ENCODE measurements at regions not wholly inside any gene's neighbourhood (a gene's known extent, or its start where the extent isn't known, plus 50 kb on each side); places are given as distances from the start of the nearest gene placed in this dataset.

DNA sequence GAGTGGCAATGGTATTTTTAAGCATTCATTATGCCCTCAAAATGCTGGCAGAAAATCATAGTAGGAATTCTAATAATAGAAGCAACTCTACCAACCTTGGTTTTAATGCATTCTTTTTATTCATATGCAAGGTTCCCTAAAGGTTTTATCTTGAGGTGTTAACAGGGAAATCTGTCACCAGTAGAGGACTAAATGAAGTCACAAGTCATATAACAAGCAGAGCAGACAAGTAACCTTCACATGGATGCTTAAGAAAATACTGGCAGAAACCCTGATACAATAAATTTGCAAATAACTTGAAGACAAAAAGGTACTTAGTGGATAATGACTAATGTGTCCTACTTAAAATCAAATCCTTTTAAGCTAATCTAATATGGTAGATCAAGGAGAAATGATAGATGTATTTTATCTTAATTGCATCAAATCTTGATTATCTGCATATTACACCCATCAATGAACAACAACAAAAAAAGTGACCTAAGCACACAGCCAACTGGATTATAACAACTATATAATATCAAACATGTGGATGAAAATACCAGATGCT is 73.3 kb downstream of the RFC3 start:
- no peak for DNase-seq (ENCODE audit: low read depth)

DNA sequence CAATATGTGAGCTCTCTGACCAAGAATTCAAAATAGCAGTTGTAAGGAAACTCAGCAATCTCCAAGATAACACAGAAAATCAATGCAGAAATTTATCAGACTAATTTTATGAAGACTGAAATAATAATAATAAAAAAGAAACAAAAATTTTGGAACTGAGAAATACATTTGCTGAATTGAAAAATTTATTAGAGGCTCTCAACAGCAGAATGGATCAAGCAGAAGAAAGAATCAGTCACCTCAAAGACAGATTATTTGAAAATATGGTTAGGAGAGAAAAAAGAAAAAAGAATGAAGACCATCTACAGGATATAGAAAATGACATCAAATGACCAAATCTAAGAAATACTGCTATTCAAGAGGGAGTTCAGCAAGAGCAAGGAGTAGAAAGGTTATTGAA is 75.6 kb downstream of the RFC3 start:
- no peak for DNase-seq (ENCODE audit: low read depth)

DNA sequence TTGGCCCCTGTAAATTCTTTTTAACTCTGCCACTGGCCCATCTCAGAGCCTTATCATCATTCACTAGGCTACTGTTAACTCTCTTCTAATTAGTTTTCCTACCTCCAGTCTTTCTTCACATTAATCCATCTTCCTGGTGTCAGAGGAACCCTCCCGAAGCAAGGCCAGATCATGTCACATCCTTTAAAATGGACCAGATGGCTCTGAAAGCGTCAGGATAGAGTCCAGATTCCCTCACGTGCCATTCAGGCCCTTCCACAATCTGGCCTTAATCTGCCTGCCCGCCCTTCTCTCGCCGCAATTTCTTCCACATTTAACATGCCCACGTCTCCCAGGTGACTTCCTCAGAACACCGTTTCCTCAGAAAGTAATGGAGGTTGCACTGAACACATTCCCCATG is 86.5 kb downstream of the RFC3 start:
- DNase-seq (ENCODE audit: low read depth) = no peak

DNA sequence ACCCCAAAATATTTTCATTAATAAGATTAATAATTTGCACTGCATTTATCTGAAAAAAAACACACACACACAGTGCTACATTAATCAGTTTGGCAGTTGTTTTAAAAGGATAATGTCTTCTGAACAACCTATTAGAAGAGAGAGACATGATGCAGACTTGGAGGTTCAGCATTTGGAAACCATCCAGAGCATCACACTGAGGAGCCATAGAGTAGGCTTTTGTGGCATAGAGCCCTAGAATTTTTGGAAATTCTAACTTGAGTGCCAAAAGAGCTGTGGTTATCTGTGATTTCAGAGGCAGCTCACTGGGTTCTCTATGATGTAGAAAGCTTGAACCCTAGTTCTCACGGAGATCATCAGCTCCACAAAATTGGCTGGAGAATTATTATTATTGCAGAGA is 90.2 kb downstream of the RFC3 start:
- no peak for DNase-seq (ENCODE audit: low read depth)

DNA sequence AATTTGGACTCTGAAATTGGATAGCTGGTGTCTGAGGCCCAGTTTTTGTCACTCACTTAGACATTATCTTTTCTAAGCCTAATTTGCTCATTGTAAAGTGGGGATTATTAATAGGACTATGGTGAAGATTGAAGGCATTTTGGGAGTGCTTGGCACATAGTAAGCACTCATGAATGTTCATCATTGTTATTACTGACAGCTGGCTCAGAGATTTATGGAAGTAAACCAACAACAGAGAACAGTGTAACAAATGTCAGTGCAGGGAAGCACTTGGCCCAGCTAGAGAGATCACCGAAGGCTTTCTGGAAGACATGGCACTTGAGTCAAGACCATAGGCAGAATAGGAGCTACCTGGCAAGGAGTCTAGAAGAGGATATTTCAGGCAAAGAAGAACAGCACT is 92.3 kb downstream of the RFC3 start:
- DNase-seq (ENCODE audit: low read depth) = no peak

DNA sequence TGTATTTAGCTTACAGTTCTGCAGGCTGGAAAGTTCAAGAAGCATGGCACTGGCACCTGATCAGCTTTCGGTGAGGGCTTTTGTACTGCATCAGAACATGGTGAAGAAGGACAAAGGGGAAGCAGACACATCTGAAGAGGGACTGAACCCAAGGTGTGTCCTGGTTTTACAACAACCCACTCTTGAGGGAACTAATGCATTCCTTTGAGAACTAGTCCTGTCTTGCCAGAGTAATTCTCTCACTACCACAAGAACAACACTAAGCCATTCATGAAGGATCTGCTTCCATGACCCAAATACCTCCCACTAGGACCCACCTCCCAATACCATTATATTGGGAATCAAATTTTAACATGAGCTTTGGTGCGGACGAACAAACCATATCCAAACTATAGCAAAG is 93.6 kb downstream of the RFC3 start:
- DNase-seq (ENCODE audit: low read depth) = no peak

DNA sequence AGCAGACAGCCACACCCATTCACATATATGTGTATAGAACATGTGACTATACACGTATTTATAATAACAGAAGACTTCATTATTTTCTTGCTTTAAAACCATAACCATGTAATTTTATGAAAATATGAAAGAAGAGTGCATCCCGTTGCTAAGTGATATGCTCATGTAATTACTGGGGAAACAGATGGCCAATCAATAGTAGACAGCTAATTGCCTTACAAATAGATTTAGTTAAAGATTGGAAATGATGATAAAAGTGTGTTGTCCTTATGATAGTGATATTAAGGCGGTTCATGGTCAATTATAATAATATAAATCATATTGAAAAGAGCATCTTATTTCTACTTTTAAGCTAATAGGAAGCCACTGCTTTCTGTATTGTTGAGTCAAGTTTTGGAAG is 95.9 kb downstream of the RFC3 start:
- no peak for DNase-seq (ENCODE audit: low read depth)

DNA sequence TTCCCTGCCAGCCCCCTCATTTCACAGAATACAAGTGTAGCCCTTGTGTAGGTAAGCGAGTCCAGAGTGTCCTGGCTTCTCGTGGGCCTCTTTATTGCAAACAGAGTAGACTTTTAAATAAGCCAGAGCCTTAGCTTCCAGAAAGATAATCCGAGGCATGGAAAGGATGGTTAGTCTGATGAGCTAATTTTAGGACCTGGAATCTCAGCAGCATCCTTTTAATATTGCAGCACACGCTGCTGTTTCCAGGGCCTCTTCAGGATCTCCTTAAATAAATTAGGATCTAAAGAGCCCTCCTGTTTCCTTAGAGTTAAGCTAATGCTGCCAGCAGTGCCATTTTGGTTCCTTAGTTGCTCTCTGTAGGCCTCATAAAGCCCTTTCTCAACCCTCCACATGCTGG is 99.2 kb downstream of the RFC3 start:
- DNase-seq (ENCODE audit: low read depth) = no peak

DNA sequence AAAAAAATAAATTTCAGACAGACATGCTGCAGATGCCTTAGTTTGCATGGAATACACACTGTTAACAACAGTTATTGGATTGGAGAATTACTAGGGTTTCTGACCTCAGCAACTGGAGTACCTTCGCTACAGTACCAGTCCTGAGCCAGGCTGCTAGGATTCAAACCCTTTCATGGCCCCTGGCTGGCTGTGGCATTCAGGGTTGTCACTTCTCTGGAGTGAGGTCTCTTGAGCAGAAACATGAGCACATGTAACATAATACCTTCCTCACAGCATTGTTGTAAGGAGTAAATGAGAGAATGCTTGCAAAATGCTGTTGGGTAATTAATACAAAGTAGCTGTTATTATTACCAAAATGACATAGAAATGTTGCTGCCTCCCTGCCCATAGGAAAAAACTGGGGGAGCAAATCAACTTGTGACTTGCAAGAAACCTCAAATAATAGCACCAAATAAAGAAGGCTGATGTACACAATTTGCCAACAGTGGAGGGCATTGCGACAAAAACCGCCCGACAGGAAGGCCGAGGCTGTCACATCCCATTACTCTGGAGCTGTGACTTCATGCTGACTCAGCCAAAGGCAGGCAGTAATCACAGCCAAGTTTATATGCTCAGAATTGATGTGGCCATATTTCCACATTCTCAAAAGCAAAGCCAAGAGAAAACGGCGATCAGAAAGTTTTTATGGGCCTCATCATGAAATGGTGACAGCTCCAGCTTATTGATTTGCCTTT is 100.4 kb downstream of the RFC3 start:
- DNase-seq (ENCODE audit: low read depth) = no peak

DNA sequence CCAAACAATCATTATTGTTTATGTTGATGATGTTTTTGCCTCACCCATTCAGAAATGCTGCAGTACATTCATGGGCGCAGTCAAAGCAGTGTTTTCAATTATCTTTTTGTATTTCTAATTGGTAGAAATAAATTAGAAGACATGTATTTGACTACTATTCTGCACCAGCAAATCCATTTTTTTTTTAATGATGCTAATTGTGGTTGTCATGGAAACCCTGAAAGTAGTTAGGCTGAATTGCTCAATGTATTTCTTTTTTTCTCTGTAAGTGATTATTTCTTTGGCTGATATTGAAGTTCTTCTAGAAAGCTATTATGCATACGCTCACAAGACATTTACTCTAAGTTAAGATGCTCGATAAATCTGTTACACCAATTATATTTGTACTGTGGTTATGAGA is 101.2 kb downstream of the RFC3 start:
- DNase-seq (ENCODE audit: low read depth) = no peak

DNA sequence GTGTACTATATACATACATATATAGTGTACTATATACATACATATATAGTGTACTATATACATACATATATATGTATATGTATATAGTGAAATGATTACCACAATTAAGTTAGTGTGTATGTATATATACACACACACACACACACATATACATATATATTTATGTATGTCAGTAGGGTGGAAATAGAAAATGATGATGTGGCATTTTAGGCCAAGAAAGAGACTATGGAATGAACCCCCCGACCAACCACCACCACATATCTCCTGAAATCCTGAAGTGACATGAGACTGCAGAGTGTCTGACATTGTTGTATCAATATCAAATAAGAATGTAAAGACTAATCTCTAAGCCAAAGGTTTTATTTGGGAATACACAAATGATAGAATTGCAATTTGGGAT is 107.6 kb downstream of the RFC3 start:
- DNase-seq (ENCODE audit: low read depth) = no peak

DNA sequence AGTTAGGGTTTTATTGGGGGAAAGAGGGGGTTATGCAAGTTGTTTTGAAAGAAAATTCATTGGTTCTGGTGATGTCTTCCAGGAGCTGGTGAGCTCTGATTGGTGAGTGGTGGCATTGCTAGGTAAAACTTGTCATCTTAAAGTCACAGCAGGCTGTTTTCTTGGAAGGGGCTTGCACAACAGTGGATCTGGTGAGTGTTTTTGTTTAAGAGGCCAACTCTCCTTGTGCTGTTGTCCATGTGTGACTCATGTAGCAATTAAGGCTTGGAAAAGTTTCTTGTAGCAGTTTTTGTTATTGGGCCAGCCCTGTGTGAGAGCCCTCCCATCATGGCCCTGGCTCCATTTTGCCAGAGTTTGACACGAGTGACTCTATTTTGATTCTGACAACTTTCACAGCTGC is 109.4 kb downstream of the RFC3 start:
- DNase-seq (ENCODE audit: low read depth) = no peak

DNA sequence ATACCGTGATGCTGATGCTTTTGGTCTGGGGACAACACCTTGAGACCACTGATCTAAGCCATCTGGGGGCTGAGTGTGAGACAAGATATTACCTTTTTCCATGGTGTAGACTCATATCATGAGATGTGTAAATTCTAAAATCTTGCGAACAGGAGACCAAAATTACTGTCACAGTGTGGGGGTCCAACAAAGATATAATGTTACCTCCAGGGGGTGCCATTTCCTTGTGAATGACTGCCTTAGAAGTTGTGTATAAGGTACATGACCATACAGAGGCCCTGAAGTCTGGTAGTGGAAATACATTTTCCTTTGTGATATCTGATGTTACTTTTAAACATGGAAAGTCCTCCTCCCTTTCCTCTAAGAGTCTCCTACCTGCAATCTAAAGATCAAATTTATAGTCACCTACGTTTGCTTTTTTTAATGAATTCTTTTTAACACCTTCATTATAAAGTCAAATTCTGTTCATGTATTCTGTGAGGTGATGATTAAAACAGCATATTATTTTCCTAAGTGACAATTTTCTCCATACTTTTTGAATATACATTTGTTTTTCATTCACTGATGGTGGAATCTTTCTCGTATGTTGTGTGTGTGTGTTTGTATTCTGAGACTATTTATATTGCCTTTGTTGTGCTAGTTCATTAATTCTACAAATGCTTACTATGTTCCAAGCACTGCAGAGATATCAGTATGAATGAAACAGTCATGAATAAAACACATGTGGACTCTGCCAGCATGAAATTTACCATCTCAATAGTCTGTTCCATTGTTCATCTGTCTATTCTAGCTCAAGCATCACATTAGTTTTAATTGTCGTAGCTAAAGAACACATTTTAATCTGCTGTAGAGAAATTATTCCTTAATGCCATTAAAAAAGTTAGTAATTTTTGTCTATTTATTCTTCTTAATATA is 113.7 kb downstream of the RFC3 start:
- DNase-seq (ENCODE audit: low read depth) = no peak

DNA sequence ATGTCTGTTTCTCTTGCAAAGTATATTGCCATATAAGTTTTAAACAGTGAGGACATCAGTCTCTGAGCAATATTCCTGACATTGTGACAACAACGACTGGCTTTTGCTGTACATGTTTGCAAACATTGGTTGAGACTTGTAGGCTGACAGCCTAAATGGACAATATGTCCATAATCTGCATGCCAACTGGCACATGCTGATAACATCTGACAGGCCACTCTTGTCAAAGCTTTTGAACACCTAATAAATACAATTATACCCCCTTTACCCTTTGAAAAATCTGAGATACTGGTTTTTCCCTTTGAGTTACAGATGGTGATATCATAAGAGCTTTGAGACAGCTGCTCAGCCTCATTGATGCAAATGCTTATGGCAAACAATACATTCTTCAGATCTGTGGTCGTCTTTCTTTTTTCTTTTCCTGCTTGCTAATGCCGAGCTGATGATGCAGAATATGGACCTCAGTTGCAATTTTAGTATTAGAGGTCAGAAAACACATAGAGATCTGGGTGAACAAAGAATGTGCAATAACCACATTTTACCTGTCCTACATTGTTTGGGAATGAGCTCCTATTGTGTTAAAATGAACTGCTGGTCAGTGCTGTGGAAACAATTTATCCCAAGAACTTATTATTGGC is 114.9 kb downstream of the RFC3 start:
- DNase-seq (ENCODE audit: low read depth) = no peak

DNA sequence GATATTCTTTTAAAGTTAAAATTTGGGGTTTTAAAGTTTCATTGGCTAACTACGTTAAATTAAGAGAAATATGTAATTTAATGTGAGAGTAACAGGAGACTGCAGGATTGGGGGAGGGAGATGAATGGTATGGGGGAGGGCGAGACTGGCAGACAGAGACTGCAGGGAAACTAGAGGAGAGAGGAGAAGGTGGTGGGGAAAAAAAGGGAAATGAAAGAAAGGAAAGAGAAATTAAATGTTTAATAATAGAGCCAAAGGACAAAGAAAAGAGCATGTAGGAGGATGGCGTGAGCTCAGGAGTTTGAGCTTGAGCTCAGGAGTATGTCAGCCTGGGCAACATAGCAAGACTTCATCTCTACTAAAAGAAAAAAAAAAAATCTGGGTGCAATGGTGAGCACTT is 115.9 kb downstream of the RFC3 start:
- no peak for DNase-seq (ENCODE audit: low read depth)

DNA sequence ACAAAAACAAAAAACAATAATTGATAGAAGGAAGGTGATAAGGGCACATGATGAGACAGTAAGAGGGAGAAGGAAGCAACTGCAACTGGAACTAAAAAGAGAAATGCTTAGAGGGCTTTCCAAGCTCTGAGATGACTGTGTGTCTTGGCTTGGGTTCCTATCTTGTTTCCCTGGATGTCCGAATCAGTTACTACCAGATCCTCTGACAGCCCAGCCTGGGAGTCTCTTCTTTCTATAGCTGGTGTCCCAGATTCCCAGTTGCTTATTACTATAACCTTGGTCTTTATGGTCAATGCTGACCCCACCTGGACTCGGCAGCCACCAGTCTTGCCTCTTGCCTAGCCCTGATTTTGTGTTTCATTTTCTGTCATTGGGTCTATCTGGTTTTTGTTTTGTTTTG is 116.4 kb downstream of the RFC3 start:
- no peak for DNase-seq (ENCODE audit: low read depth)

DNA sequence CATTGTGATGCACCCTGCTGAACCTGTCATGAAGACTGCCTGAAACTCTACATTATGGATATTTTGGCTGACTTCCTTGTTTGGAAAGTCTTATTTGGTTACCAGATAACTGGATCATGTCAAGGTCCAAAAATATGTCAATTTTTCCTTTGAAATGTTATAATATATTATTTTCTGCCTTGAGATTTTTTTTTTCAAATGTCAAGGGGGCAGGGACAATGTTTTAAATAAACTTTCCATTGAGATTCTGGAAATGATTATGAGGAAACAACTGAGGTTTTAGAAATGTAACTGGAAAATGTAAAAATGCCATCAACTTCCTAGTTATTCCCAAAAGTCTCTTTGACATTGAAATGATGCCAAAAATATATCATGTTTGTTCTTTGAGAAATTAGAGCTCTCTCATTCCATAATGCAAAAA is 117.0 kb downstream of the RFC3 start:
- DNase-seq (ENCODE audit: low read depth) = no peak

DNA sequence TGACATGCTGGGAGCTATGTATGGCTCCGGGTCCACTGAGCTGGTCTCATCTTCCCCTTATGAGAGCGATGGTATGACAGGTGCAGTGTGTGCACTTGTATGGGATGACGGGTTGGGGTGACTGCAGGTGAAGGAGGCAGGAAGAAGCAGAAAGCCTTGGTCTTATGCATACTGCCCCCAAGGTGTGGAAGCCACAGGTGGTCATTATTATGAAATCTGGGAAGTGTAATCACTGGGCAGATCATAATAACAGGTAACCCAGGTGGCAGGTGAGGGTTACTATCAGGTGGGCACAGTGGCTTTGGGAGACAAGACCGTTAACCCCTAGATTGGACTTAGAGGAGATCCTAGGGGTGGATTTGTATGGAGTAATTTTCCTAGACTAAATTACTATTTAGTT is 118.0 kb downstream of the RFC3 start:
- no peak for DNase-seq (ENCODE audit: low read depth)

DNA sequence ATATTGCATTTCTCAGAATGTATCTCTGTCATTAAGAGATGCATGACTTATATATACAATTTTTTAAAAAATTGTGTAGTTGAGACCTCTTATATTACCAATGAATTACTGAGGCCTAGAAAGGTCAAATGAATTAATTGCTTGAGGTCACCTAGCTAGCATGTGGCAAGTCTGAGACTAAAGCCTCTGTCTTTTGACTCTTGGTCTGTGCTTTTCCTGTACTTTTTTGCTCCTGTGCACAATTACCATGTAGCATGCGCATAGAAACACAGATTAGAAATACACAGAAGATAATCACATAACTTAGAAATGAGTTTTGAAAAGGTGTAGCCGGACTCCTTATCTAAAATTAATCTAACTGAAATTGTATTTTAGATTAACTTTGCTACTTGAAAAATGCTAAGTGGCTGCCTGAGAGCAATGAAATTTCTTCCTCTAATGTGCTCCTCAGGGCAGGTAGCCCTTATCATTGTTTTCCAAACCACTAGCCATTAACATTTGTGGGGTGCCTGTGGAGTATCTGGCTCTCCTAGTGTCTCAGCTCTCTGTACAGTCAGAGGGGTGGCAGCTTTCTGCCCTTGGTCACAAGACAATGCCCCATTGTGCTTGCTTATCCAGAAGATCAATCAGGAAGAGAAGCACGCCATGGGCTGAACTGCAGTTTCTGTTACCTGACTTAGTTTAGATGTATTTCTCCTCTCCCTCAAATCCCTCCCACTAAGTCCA is 119.6 kb downstream of the RFC3 start:
- no peak for DNase-seq (ENCODE audit: low read depth)

DNA sequence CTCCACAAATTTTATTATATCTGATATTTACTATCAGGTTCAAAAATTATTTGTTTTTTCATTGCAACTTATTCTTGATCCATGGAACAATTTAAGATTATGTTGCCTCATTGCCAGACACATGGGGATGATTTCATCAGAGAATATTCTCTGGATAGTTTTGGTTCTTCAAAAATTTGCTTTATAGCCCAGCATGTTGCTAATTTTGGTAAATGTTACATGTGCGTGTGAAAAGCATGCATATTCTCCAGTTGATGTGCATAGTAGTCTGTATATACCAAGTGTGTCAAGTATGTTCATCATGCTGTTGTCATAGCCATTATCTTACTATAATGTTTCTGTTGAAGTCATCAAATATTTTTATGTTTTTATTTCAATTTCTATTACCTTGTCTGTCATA is 122.3 kb downstream of the RFC3 start:
- no peak for DNase-seq (ENCODE audit: low read depth)

DNA sequence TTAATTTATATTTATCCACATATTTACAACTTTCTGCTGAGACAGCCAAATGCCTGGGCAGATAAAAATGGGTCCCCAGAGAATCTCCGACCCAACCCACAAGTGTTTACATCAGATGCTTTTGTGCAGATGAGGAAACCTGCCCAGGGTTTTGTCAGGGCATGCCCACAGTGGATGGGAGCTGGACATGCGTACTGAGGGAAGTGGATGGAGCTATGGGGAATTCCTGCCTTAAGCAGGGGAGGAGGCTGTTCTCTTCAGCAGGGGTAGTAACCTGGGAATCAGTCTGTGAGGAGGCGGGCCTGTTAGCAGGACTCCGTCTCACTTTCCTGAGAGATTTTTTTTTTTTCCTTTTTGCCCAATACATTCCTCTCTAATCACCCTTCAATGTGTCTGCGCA is 122.9 kb downstream of the RFC3 start:
- DNase-seq (ENCODE audit: low read depth) = no peak

DNA sequence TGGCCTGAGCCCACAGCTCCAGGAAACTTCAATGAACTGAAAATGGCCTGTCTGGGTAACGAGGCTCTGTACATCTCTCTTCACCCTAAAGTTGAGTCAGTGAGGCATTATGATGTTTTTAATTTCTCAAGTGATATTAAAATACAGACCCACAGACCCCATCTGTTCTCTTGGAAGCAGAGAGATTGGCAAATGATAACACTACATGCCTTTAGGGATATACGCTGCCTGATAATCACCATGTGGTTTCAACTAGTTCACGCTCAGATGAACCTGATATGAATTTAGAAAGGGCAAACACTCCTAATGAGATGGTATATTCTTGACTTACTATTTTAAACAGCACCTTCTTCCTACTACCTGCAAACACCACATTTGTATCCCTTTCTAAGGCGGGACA is 127.5 kb downstream of the RFC3 start:
- DNase-seq (ENCODE audit: low read depth) = no peak

Measured in stimulated activated CD4-positive, alpha-beta T cell treated with anti-CD3 and anti-CD28 coated beads, Interleukin-2, amount 100 ng/mL, for 4 hours (primary cell).